K562 (cell line): ENCODE measurements at regions not wholly inside any gene's neighbourhood (a gene's known extent, or its start where the extent isn't known, plus 50 kb on each side); places are given as distances from the start of the nearest gene placed in this dataset.

Experiments
- ATAC-seq: fragments of 200-7000 bp; cut with Tn5 transposase; 3 replicates; pipeline ENCODE4 v1.9.1; 2020; ENCODE audit warnings: moderate library complexity
- BruUV-seq: library from RNA; stranded (reverse); fragments of 400-500 nt; replicated peaks from 2 replicates; lab custom pipeline; 2021; lab: Mats Ljungman, UMichigan
- CTCF ChIA-PET: fragments of 300-600 bp; formaldehyde crosslinking; extraction: SDS; loops from one replicate; lab custom pipeline; 2021; ENCODE audit warnings: low intra/inter-chr PET ratio; lab: Yijun Ruan, JAX
- POLR2A ChIA-PET: fragments of 300-600, 350-650 bp; sonication (Branson Sonifier 250); formaldehyde crosslinking; extraction: SDS; loops from one replicate; lab custom pipeline; 2021; ENCODE audit warnings: antibody characterized with exemption, inconsistent platforms; lab: Yijun Ruan, JAX
- DNase-seq, 4 experiments: peaks; one replicate each; pipeline versions ENCODE4 v3.0.0 to v3.0.0-alpha.2; 2011 to 2018; ENCODE audit warnings: low spot score in 3 of 4, mixed read lengths in 3 of 4; ENCODE audit errors: extremely low read depth in 1 of 4
- FAIRE-seq: peaks from 2 replicates; lab custom pipeline; 2011; peaks lifted over from hg19 to GRCh38; lab: Jason Lieb, UNC
- H2AFZ ChIP-seq: 2 replicates; pipeline ENCODE4 v1.6.0; 2011; ENCODE audit warnings: low read depth, low read length, control low read depth, inconsistent platforms
- H3K27ac ChIP-seq: fragments of 200-600 bp; 3 replicates; pipeline ENCODE4 v1.8.0; 2011; ENCODE audit warnings: low read depth, mild to moderate bottlenecking, control low read depth, inconsistent platforms, low read length, moderate library complexity, mixed read lengths; ENCODE audit errors: extremely low read depth
- H3K27me3 ChIP-seq, 2 experiments: fragments of 300-600 bp in 1 of 2; 2 replicates in 1 of 2; 3 replicates in 1 of 2; pipeline versions ENCODE4 v1.6.0 to v1.8.0; 2011; ENCODE audit warnings: inconsistent platforms in 2 of 2, low read length in 2 of 2, mild to moderate bottlenecking in 1 of 2, mixed read lengths in 1 of 2, moderate library complexity in 1 of 2; ENCODE audit not compliant: control insufficient read depth in 2 of 2, insufficient read depth in 2 of 2
- H3K36me3 ChIP-seq: fragments of 300-600 bp; 3 replicates; pipeline ENCODE4 v1.8.0; 2011; ENCODE audit warnings: mild to moderate bottlenecking, low read length, inconsistent platforms; ENCODE audit not compliant: control insufficient read depth, insufficient read depth
- H3K4me1 ChIP-seq, 2 experiments: fragments of 200-600 bp in 1 of 2; replicated peaks in 1 of 2; 2 replicates in 1 of 2; 3 replicates in 1 of 2; pipeline versions ENCODE4 v1.5.1 to v1.8.0; 2011; ENCODE audit warnings: inconsistent platforms in 2 of 2, low read length in 2 of 2, mild to moderate bottlenecking in 1 of 2, mixed read lengths in 1 of 2, moderate library complexity in 1 of 2; ENCODE audit not compliant: control insufficient read depth in 2 of 2, insufficient read depth in 2 of 2
- H3K4me2 ChIP-seq: 2 replicates; pipeline ENCODE4 v1.6.1; 2011; ENCODE audit warnings: low read length, control low read depth, inconsistent platforms, mixed read lengths; ENCODE audit not compliant: insufficient read depth
- H3K4me3 ChIP-seq: fragments of 200-600 bp; sonication (generic), shearing (Covaris generic); 2 replicates; pipeline ENCODE4 v1.5.1; 2016; ENCODE audit warnings: control low read depth, inconsistent platforms
- H3K79me2 ChIP-seq: fragments of 200-600 bp; 3 replicates; pipeline ENCODE4 v1.8.0; 2011; ENCODE audit warnings: low read length, inconsistent platforms; ENCODE audit not compliant: control insufficient read depth, insufficient read depth
- H3K9ac ChIP-seq, 2 experiments: 2 replicates each; pipeline versions ENCODE4 v1.6.0 to v1.6.1; 2011; ENCODE audit warnings: low read depth in 2 of 2, low read length in 2 of 2, control low read depth in 1 of 2, inconsistent platforms in 1 of 2, mild to moderate bottlenecking in 1 of 2, mixed read lengths in 1 of 2; ENCODE audit not compliant: insufficient read depth in 1 of 2
- H3K9me1 ChIP-seq: one replicate; pipeline ENCODE4 v1.6.0; 2011; ENCODE audit warnings: inconsistent platforms, mild to moderate bottlenecking, low read length, moderate library complexity; ENCODE audit not compliant: control insufficient read depth, insufficient read depth
- H3K9me3 ChIP-seq: replicated peaks from 2 replicates; pipeline ENCODE4 v1.5.1; 2011; ENCODE audit warnings: low read depth, low read length, inconsistent platforms; ENCODE audit not compliant: control insufficient read depth, insufficient read depth
- H4K20me1 ChIP-seq: replicated peaks from 2 replicates; pipeline ENCODE4 v1.6.1; 2011; ENCODE audit warnings: low read length, inconsistent platforms, mixed read lengths; ENCODE audit not compliant: control insufficient read depth, insufficient read depth
- CEBPB ChIP-seq: fragments of 450-650 bp; IDR thresholded peaks from 2 replicates; pipeline ENCODE4 v1.6.1; 2016; ENCODE audit warnings: missing genetic modification characterization, missing compliant biosample characterization
- ETS2 ChIP-seq: IDR thresholded peaks from 2 replicates; pipeline ENCODE4 v1.6.1; 2016; ENCODE audit warnings: borderline replicate concordance, missing genetic modification characterization, mild to moderate bottlenecking, moderate library complexity, missing compliant biosample characterization; ENCODE audit not compliant: poor library complexity, severe bottlenecking
- GABPA ChIP-seq: fragments of 200-800 bp; sonication (Bioruptor generic); conservative IDR thresholded peaks from 2 replicates; pipeline ENCODE4 v1.6.1; 2016; ENCODE audit warnings: low read depth, missing genetic modification characterization, missing compliant biosample characterization
- NCOA6 ChIP-seq: fragments of 450-650 bp; IDR thresholded peaks from 2 replicates; pipeline ENCODE4 v1.6.1; 2017; ENCODE audit warnings: mild to moderate bottlenecking
- POLR2B ChIP-seq: fragments of 450-650 bp; IDR thresholded peaks from 2 replicates; pipeline ENCODE4 v1.6.1; 2018; ENCODE audit warnings: low read depth; ENCODE audit not compliant: partially characterized antibody
- RFX5 ChIP-seq: IDR thresholded peaks from 2 replicates; pipeline ENCODE4 v1.6.1; 2011; ENCODE audit warnings: low read depth, mild to moderate bottlenecking, improper control_type of control experiment, low read length
- SIX5 ChIP-seq, 2 experiments: IDR thresholded peaks; 2 replicates each; pipeline ENCODE4 v1.6.1; 2011; ENCODE audit warnings: low read length in 2 of 2, borderline replicate concordance in 1 of 2, low read depth in 1 of 2, mild to moderate bottlenecking in 1 of 2, moderate library complexity in 1 of 2; ENCODE audit not compliant: insufficient read depth in 1 of 2
- WGBS: fragments of 100-300 bp; shearing (Covaris generic); methylation state at CpG from one replicate; pipeline ENCODE4 v1.1.6; 2016; ENCODE audit warnings: low coverage, mixed read lengths; ENCODE audit not compliant: insufficient coverage; ENCODE audit errors: missing lambda C conversion rate; 5-methylcytosine and 5-hydroxymethylcytosine counted together
- in situ Hi-C: fragments of 300-500 bp; cut with MboI; formaldehyde crosslinking; loops from 4 replicates; pipeline ENCODE4 v1.15.0; 2018; ENCODE audit warnings: inconsistent platforms, mixed read lengths
- intact Hi-C: fragments of 100-400 bp; cut with micrococcal nuclease; formaldehyde crosslinking; loops from 2 replicates; pipeline ENCODE4 v1.14.2; 2022
- TF ChIP-seq, protein P1 (sequence below): sonication (generic); formaldehyde crosslinking; IDR thresholded peaks from 2 replicates; pipeline ENCODE4 v1.8.1; 2022; ENCODE audit warnings: missing genetic modification reagents
- TF ChIP-seq, protein P2 (sequence below): fragments of 450-650 bp; IDR thresholded peaks from 2 replicates; pipeline ENCODE4 v1.6.1; 2018; ENCODE audit warnings: mild to moderate bottlenecking, low read depth; ENCODE audit not compliant: partially characterized antibody

DNA sequence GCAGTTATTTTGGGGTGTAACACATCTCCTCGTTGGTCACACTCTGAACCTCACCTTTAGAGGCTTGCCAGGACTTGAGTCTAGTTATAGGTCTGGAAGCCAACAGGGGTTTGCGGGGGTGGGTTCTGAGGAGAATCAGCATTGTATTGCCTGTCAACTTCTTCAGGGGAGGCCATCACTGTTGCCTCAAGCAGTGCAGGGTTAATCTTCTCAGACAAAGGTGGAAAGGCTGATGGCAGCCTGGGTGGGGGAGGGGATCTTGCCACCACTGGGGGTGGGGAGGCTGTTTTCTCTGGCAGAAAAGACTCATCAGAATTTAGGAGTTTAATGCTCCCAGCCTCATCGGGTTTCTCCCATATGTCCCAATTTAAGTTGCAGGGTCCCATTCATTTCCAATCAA, 387.8 kb downstream of the PRR32 start:
- WGBS, result 0% methylated on average over 3 of the region's 3 CpGs
- intact Hi-C loops, result no loop called here
- Histone ChIP-seq H3K4me3 (no peak overlapping the region), H3K4me2 (no peak overlapping the region), H2AFZ (no peak overlapping the region), H3K4me1 (no peaks in the 10 kb centered on the region), H3K9ac (no peak overlapping the region), H4K20me1 (no peaks in the 10 kb centered on the region), H3K36me3 (no peaks in the 10 kb centered on the region), H3K9me3 (no peaks in the 10 kb centered on the region), H3K27me3 (no peaks in the 10 kb centered on the region), H3K79me2 (no peaks in the 10 kb centered on the region), H3K9me1 (no peaks in the 10 kb centered on the region), H3K27ac (no peak overlapping the region)
- ATAC-seq (no peak), FAIRE-seq (no peak), DNase-seq (no peak)
- no peak for TF ChIP-seq CEBPB (tag)
- no peak for TF ChIP-seq ETS2
- TF ChIP-seq POLR2B, result no peak
- no peak for TF ChIP-seq SIX5 (IDR thresholded peaks at IDR 0.05; ENCODE audit: borderline replicate concordance in 1 of 2, insufficient read depth in 1 of 2, low read depth in 1 of 2, low read length in 2 of 2)
- TF ChIP-seq, protein P1, sequence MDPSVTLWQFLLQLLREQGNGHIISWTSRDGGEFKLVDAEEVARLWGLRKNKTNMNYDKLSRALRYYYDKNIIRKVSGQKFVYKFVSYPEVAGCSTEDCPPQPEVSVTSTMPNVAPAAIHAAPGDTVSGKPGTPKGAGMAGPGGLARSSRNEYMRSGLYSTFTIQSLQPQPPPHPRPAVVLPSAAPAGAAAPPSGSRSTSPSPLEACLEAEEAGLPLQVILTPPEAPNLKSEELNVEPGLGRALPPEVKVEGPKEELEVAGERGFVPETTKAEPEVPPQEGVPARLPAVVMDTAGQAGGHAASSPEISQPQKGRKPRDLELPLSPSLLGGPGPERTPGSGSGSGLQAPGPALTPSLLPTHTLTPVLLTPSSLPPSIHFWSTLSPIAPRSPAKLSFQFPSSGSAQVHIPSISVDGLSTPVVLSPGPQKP (CRISPR knock-in tag), result no peak
- no peak for TF ChIP-seq GABPA
- TF ChIP-seq, protein P2, sequence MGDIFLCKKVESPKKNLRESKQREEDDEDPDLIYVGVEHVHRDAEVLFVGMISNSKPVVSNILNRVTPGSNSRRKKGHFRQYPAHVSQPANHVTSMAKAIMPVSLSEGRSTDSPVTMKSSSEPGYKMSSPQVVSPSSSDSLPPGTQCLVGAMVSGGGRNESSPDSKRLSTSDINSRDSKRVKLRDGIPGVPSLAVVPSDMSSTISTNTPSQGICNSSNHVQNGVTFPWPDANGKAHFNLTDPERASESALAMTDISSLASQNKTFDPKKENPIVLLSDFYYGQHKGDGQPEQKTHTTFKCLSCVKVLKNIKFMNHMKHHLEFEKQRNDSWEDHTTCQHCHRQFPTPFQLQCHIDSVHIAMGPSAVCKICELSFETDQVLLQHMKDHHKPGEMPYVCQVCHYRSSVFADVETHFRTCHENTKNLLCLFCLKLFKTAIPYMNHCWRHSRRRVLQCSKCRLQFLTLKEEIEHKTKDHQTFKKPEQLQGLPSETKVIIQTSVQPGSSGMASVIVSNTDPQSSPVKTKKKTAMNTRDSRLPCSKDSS, result no peak
- no peak for TF ChIP-seq RFX5
- TF ChIP-seq NCOA6, result no peak
- BruUV-seq, result no TSS peak
- in situ Hi-C loops, result no loop called here
- CTCF ChIA-PET, result no interaction called here
- POLR2A ChIA-PET, result no interaction called here
